HL-60 (cell line): ENCODE measurements at regions not wholly inside any gene's neighbourhood (a gene's known extent, or its start where the extent isn't known, plus 50 kb on each side); places are given as distances from the start of the nearest gene placed in this dataset.

Source experiments
- POLR2AphosphoS5 ChIP-seq: IDR thresholded peaks from 2 replicates; pipeline ENCODE4 v1.6.1; 2012; ENCODE audit warnings: low read depth
- TF ChIP-seq, protein P1 (sequence below): IDR thresholded peaks from one replicate; pipeline ENCODE4 v1.5.1; 2011; ENCODE audit warnings: low read length, control low read depth, inconsistent platforms; ENCODE audit not compliant: insufficient read depth

DNA sequence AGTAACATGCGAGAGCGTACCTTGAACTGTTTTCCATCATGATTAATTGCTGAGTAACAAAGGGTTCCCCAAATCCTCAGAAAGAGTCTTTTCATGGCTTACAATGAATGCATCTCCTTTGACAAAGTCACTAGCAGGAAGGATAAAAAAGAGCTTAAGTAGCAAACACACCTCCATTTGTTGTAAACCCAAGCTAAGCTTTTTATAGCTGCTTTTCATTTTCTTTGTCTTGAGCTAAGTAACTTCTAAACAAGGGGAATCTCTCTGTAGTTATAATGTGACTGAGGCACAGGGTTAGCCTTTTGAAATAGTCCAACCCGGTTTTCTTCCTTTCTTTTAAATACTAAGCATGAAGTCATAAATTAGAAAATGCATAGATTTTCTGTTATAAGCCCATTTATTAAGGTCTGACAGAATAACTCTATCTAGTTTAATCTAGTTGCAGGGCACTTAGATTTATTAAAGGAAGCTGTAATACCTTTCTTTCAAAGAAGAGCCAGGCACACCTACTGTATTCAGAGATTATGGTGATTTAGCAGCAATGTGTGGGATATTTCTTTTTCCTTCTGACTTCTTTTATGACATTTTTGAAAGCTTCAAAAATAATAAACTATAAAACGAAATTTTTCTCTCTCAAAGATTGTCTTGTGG lies 226.9 kb upstream of the SMIM31 start:
- TF ChIP-seq, protein P1, sequence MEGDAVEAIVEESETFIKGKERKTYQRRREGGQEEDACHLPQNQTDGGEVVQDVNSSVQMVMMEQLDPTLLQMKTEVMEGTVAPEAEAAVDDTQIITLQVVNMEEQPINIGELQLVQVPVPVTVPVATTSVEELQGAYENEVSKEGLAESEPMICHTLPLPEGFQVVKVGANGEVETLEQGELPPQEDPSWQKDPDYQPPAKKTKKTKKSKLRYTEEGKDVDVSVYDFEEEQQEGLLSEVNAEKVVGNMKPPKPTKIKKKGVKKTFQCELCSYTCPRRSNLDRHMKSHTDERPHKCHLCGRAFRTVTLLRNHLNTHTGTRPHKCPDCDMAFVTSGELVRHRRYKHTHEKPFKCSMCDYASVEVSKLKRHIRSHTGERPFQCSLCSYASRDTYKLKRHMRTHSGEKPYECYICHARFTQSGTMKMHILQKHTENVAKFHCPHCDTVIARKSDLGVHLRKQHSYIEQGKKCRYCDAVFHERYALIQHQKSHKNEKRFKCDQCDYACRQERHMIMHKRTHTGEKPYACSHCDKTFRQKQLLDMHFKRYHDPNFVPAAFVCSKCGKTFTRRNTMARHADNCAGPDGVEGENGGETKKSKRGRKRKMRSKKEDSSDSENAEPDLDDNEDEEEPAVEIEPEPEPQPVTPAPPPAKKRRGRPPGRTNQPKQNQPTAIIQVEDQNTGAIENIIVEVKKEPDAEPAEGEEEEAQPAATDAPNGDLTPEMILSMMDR = no peak
- no peak for TF ChIP-seq POLR2AphosphoS5
